EL (cell line): ENCODE measurements at regions not wholly inside any gene's neighbourhood (a gene's known extent, or its start where the extent isn't known, plus 50 kb on each side); places are given as distances from the start of the nearest gene placed in this dataset.
"Not testable (repeated sequence)": the region's sequence is repeated elsewhere in the genome, so short reads cannot be mapped to it uniquely, and the experiment has no call there.

ENCODE experiments used
- DNase-seq: peaks from one replicate; pipeline ENCODE4 v3.0.0-alpha.2; 2016

DNA sequence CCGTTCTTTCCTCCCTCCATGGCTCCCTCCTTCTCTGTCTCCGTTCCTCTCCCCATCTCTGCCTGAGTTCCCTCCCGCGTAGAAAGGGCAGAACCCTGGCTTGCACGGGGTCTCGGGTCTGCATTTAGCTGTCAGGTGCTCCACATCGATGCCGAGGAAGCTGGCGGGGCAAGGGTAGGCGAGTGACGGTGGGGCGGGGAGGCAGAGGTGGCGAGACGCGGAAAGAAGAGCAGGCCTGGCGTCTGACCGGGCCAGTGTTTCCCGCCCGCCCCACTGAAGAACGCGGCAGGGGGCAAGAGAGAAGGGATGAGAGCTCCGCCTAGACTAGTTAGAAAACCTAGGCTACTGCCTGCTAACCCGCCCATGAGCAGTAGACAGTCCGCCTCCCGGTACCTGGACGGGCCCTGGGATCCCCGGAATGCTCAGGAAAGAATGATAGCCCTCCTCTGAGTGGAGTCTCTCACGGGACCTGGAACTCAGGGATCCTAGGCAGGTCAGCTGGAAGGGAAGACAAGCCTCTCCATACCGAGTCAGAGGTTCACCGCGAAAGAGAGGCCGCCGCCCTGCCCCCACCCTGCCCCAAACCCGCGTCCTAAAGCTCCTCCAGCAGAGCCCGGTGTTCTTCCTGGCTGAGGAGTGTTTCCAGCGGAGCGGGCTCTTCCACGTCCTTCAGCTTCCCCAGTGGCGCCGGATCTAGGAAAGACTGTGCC, 357.9 kb upstream of the DEFB115 start:
- DNase-seq: not testable (repeated sequence)

DNA sequence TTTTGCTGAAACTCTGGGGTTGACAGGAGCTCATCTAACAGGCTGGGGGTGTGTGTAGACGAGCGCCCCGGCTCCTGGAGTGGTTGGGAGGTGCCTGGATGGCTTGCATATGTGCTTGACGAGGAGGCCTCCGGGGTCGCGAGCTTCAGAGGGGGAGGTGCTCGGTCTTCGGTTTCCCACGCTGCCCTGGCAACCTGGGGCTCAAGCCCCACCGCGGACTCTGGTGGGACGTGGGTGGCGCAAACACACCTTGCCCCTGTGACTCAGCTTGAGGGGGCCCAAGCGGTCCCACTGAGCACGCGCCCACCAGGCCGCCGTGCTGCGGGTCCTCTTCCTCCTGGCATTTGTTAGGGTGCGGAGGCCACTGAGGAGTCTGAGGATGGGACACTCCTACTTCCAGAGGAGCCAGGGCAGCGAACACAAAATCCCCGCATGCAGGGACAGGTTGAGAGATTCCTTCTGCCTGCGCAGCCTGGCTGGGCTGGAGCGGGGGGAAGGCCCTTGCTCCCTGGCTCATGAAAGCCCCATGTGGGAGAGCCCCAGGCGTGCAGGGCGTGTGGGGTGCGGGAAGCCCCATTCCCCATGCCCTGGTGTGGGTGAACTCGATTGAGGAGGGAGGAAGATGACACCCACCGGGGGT, 357.3 kb upstream of the DEFB115 start:
- DNase-seq: not testable (repeated sequence)

- not testable (repeated sequence) for DNase-seq
Observed at GRCh38 chr20:30905231-30905630, 352.2 kb upstream of the DEFB115 start.

DNA sequence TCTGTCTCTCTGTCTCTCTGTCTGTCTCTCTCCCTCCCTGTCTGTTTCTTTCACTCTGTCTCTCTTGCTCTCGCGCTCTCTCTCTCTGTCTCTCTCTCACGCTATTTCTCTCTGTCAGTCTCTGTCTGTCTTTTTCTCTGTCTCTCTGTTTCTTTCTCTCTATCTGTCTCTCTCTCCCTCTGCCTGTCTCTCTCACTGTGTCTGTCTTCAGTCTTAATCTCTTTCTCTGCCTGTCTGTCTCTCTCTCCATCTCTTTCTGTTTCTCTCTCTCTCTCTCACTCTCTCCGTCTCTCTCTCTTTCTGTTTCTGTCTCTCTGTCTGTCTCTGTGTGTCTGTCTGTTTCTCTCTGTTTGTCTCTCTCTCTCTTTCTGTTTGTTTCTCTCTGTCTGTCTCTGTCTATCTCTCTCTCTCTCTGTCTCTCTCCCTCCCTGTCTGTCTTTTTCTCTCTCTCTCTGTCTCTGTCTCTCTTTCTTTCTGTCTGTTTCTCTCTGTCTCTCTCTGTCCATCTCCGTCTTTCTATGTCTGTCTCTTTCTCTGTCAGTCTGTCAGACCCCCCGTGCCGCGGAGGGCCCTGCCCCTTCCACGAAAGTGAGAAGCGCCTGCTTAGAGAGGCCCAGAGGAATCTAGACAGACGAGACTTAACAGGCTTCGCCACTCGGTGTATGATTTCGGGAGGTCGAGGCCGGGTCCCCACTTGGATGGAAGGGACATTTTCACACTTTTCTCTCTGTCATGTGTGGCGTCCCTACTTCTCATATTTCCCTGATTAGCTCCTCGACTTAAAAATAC, 346.3 kb upstream of the DEFB115 start:
- DNase-seq: no peak

DNA sequence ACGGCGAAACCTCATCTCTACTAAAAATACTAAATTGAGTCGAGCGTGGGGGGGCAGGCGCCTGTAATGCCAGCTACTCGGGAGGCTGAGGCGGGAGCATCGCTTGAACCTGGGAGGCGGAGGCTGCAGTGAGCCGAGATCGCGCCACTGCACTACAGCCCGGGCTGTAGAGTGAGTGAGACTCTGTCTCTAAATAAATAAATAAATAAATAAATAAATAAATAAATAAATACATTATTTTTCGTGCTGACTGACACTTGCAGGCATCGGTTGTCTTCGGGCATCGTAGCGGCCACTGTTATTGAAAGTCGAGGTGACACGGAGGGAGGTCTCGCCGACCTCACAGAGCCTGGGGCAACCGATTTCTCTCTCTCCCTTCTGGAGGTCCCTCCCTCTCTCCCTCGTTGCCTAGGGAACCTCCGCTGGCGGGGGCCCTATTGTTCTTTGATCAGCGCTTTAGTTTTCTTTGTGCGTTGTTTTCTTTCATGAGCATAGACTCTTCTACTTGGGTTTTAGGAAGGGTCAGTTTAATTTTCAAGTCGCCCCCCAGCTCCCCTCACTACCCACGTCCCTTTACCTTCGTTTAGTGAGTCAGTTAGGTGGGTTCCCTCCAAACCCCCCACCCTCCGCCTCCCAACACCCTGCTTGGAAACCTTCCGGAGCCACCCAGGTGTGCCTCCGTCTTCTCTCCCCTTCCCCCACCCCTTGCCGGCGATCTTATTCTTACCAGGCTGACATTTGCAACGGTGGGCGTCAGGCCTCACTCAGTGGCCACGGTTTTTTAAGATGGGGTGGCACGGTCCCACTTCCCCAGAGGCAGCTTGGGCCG, 345.4 kb upstream of the DEFB115 start:
- DNase-seq: not testable (repeated sequence)

GRCh38 chr20:30912661-30913026, 344.8 kb upstream of the DEFB115 start:
- DNase-seq: not testable (repeated sequence)

DNA sequence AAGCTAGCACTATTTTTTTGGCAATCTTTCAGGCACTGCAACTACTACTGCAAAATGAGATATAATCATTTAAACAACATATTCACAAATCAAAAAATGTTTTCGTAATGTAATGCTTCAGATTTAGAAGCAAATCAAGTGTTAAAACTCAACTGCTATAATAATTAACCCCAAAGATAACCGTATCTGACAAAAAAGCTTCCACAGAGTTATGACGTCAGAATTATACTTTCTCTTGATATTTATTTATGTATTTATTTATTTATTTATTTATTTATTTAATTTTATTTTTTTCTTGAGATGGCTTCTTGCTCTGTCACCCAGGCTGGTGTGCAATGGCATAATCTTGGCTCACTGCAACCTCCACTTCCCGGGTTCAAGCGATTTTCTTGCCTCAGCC, 341.1 kb upstream of the DEFB115 start:
- DNase-seq: not testable (repeated sequence)

- DNase-seq: no peak
Observed at GRCh38 chr20:30919514-30920188, 337.8 kb upstream of the DEFB115 start.

DNA sequence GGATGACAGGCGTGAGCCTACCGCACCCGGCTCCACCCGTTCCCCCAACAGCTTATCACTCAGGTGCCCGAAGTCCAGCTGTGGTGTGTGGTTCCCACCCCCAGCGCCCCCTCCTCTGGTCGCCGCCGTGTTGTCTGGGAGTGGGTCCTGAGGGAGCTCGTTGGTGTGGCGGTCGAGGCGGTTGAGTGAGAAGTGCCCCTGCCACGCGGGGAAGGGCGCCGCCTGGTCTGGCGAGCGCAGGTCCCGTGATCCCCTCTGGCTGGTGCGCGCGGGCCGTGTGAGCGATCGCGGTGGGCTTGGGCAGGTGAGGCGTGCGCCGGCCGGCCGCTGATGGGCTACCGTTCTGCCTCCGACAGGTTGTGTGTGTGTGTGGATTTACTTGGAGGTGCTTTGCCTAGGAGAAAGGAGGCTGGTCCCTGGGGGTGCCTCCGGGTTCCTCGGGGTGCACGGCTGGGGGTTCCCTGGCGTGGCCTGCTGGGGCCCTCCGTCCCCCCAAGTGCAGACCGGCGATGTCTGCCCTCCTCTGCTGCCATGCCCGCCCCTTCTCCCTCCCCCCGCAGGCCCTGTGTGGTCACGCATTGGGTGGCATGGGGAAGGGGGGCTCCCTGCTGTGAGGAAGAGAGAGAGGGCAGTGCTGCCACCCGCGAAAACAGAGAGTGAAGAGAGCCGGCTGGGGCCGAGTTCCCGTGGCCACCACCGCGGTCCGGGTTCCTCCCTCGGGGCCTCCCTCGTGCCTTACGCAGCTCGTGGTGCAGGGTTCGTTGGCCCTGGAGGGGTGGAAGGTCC, 336.0 kb upstream of the DEFB115 start:
- no peak for DNase-seq

GRCh38 chr20:30922129-30922528, 335.3 kb upstream of the DEFB115 start:
- DNase-seq: no peak

DNA sequence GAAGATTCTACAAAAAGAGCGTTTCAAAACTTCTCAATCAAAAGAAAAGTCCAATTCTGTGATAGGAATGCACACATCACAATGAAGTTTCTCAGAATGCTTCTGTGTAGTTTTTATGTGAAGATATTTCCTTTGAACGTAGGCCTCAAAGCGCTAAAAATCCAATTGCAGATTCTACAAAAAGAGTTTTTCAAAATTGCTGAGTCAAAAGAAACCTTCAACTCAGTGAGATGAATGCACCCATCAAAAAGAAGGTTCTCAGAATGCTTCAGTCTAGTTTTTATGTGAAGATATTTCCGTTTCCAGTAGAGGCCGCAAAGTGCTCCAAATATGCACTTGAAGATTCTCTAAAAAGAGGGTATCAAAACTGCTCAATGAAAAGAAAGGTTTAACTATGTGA, 319.7 kb upstream of the DEFB115 start:
- no peak for DNase-seq

DNA sequence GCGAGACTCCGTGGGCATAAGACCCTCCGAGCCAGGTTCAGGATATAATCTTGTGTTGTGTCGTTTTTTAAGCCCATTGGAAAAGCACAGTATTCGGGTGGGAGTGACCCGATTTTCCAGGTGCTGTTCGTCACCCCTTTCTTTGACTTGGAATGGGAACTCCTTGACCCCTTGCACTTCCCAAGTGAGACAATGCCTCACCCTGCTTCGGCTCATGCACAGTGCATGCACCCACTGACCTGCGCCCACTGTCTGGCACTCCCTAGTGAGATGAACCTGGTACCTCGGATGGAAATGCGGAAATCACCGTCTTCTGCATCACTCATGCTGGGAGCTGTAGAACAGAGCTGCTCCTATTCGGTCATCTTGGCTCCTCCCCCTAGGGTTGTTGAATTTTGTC, 307.7 kb upstream of the DEFB115 start:
- DNase-seq: no peak

DNA sequence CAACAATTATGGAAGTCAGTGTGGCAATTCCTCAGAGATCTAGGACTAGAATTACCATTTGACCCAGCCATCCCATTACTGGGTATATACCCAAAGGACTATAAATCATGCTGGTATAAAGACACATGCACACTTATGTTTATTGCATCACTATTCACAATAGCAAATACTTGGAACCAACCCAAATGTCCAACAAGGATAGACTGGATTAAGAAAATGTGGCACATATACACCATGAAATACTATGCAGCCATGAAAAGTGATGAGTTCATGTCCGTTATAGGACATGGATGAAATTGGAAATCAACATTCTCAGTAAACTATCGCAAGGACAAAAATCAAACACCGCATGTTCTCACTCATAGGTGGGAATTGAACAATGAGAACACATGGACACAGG, 306.4 kb upstream of the DEFB115 start:
- DNase-seq: not testable (repeated sequence)

DNA sequence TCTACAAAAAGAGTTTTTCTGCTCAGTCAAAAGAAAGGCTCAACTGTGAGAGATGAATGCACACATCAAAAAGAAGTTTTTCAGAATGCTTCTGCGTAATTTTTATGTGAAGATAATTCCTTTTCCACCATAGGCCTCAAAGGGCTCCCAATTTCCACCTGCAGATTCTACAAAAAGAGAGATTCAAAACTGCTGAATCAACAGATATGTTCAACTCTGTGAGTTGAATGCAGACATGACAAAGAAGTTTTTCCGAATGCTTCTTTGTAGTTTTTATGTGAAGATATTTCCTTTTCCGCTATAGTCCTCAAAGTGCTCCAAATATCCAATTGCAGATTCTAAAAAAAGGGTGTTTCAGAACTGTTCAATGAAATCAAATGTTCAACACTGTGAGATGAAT, 300.8 kb upstream of the DEFB115 start:
- not testable (repeated sequence) for DNase-seq

GRCh38 chr20:30959208-30959607, 298.3 kb upstream of the DEFB115 start:
- DNase-seq: not testable (repeated sequence)

- no peak for DNase-seq
Observed at GRCh38 chr20:30963591-30963990, 293.9 kb upstream of the DEFB115 start.

- not testable (repeated sequence) for DNase-seq
Observed at GRCh38 chr20:30975859-30976258, 281.6 kb upstream of the DEFB115 start.

- DNase-seq: no peak
Observed at GRCh38 chr20:30985386-30985785, 272.1 kb upstream of the DEFB115 start.
